Calu3 (cell line): ENCODE measurements at regions not wholly inside any gene's neighbourhood (a gene's known extent, or its start where the extent isn't known, plus 50 kb on each side); places are given as distances from the start of the nearest gene placed in this dataset.

Experiments
- BruUV-seq: library from RNA; stranded (reverse); fragments of 400-500 nt; replicated peaks from 2 replicates; lab custom pipeline; 2021; lab: Mats Ljungman, UMichigan
- CTCF ChIA-PET: fragments of 300-600 bp; sonication (Branson Sonifier 250); formaldehyde crosslinking; loops from one replicate; lab custom pipeline; 2022; ENCODE audit warnings: antibody characterized with exemption; lab: Charles Lee
- DNase-seq: peaks from one replicate; pipeline ENCODE4 v3.0.0; 2022
- H3K27ac Mint-ChIP-seq: one replicate; pipeline ENCODE4 v1.8.0; 2022; ENCODE audit warnings: mixed read lengths; ENCODE audit not compliant: unreplicated experiment
- H3K27me3 Mint-ChIP-seq: one replicate; pipeline ENCODE4 v1.8.0; 2022; ENCODE audit warnings: mixed read lengths; ENCODE audit not compliant: unreplicated experiment
- H3K36me3 Mint-ChIP-seq: one replicate; pipeline ENCODE4 v1.8.0; 2022; ENCODE audit warnings: mild to moderate bottlenecking, moderate library complexity, mixed read lengths; ENCODE audit not compliant: insufficient read depth, unreplicated experiment
- H3K4me1 Mint-ChIP-seq: one replicate; pipeline ENCODE4 v1.8.0; 2022; ENCODE audit warnings: mild to moderate bottlenecking, low read depth, mixed read lengths; ENCODE audit not compliant: unreplicated experiment
- H3K4me3 Mint-ChIP-seq: one replicate; pipeline ENCODE4 v1.8.0; 2022; ENCODE audit warnings: mild to moderate bottlenecking, low read depth, moderate library complexity, mixed read lengths; ENCODE audit not compliant: unreplicated experiment
- H3K9me3 Mint-ChIP-seq: one replicate; pipeline ENCODE4 v1.8.0; 2022; ENCODE audit warnings: low read depth, mixed read lengths; ENCODE audit not compliant: unreplicated experiment
- intact Hi-C: fragments of 100-400 bp; cut with micrococcal nuclease; formaldehyde crosslinking; loops from one replicate; pipeline ENCODE4 v1.10.0; 2022; ENCODE audit not compliant: unreplicated experiment
- TF ChIP-seq, protein P1 (sequence below): fragments of 200-600 bp; IDR thresholded peaks from one replicate; pipeline ENCODE4 v1.8.0; 2022; ENCODE audit warnings: antibody characterized with exemption; ENCODE audit not compliant: unreplicated experiment

DNA sequence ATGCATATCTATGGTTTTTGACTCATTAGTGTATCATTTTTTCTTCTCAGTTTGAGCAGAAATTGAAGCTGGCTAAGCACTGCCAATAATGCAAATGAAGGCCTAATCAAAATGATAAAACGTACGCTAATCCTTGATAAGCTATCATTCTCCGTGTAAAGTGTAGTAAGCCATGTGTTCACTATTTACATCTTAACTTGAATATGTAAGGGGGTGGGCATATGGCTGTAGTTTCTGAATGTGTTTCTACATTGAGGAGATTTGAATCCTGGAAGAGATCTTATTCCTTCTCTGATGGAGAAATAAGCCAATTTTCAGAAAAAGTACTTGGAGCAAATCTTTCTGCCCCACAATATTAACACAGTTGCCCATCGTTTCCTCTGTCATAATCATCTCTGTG, 351.8 kb upstream of the ANO3 start:
- no TSS peak for BruUV-seq
- Mint-ChIP-seq H3K27ac (no peak overlapping the region), H3K36me3 (no peaks in the 10 kb centered on the region), H3K4me3 (no peak overlapping the region), H3K9me3 (no peaks in the 10 kb centered on the region), H3K4me1 (peaks cover 30% of the 10 kb centered on the region), H3K27me3 (no peaks in the 10 kb centered on the region)
- intact Hi-C loops: no loop called here
- TF ChIP-seq, protein P1, sequence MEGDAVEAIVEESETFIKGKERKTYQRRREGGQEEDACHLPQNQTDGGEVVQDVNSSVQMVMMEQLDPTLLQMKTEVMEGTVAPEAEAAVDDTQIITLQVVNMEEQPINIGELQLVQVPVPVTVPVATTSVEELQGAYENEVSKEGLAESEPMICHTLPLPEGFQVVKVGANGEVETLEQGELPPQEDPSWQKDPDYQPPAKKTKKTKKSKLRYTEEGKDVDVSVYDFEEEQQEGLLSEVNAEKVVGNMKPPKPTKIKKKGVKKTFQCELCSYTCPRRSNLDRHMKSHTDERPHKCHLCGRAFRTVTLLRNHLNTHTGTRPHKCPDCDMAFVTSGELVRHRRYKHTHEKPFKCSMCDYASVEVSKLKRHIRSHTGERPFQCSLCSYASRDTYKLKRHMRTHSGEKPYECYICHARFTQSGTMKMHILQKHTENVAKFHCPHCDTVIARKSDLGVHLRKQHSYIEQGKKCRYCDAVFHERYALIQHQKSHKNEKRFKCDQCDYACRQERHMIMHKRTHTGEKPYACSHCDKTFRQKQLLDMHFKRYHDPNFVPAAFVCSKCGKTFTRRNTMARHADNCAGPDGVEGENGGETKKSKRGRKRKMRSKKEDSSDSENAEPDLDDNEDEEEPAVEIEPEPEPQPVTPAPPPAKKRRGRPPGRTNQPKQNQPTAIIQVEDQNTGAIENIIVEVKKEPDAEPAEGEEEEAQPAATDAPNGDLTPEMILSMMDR: no peak
- CTCF ChIA-PET: no interaction called here
- no peak for DNase-seq

DNA sequence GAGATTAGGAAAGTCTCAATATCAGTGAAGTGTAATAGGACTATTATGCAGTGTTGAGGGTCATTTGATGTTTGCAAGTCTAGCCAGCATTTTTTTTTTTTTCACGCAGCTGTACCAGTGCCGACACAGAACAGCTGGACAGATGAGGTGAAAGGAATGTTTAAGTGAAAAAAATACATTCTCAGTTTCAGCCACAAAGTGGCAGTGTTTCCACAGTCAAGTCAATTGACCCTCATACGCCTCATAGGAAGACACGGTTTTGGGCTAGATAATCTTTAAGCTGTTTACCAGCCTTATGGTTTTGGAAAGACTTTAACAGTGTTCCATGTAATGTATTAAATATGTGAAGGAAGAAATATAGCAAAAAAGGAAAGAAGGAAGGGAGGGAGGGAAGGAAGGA, 349.9 kb upstream of the ANO3 start:
- CTCF ChIA-PET: interaction anchor here (0.6 to 2.7 kb wide), 18 partner anchors 13 to 1487 kb away, joined by 3 to 45 read pairs (median 4); no protein-coding TSS in a partner anchor

DNA sequence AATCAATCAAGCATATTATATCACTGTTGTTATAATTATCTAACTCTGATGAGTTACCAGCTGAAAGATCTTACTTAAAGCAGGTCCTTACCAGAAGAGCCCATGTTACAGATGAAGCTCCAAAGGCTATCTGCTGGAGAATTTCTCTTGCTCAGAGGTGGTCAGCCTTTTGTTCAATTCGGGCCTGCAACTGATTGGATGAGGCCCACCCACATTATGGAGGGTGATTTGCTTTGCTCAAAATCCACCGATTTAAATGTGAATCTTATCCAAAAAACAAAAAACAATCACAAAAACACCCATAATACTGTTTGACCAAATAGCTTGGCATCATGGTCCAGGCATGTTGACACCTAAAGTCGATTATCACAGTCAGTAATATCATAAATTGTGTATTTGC, 348.6 kb upstream of the ANO3 start:
- intact Hi-C loops: no loop called here
- CTCF ChIA-PET: interaction anchor here (0.9 kb wide), 1 partner anchor 152 kb away, joined by 3 read pairs; no protein-coding TSS in a partner anchor
- Mint-ChIP-seq H3K27me3 (no peaks in the 10 kb centered on the region), H3K36me3 (no peaks in the 10 kb centered on the region), H3K27ac (no peak overlapping the region), H3K4me1 (peaks cover 28% of the 10 kb centered on the region), H3K4me3 (no peak overlapping the region), H3K9me3 (no peaks in the 10 kb centered on the region)
- TF ChIP-seq, protein P1: no peak
- BruUV-seq: no TSS peak
- no peak for DNase-seq

More for the DNA sequence above, 349.9 kb upstream of the ANO3 start:
- Mint-ChIP-seq H3K27ac (peak overlapping the region; percentile 16), H3K9me3 (no peaks in the 10 kb centered on the region), H3K4me3 (no peak overlapping the region), H3K36me3 (no peaks in the 10 kb centered on the region), H3K27me3 (no peaks in the 10 kb centered on the region), H3K4me1 (peaks cover 33% of the 10 kb centered on the region)
- intact Hi-C loops: loop anchor here (1.0 kb wide), 3 partner anchors 153 to 294 kb away; no protein-coding TSS in a partner anchor
- BruUV-seq: no TSS peak
- peak; percentile 43 for DNase-seq
- TF ChIP-seq, protein P1: peak; percentile 53

DNA sequence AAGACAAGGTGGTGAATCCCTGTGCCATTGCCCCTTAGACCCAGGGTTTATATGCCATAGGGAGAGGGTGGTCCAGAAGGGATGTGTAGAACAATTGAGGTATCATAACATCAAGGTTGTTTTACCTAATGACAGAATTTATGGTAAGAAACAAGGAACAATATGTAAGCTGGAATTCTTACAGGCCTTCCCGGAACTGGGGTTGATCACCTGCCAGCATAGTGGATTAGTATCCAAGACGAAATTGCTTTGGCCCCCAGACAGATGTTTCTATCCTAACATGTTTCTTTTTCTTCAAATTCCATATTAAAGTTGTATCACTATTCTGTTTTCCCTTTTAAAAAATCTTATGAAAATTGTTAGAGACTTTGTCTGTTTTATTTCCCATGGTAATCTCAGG, 343.8 kb upstream of the ANO3 start:
- no peaks in the 10 kb centered on the region for H3K27me3 Mint-ChIP-seq
- intact Hi-C loops: no loop called here
- H3K27ac Mint-ChIP-seq: no peak overlapping the region
- no peaks in the 10 kb centered on the region for H3K9me3 Mint-ChIP-seq
- TF ChIP-seq, protein P1: no peak
- peaks cover 32% of the 10 kb centered on the region for H3K4me1 Mint-ChIP-seq
- H3K4me3 Mint-ChIP-seq: no peak overlapping the region
- CTCF ChIA-PET: no interaction called here
- DNase-seq: no peak
- BruUV-seq: no TSS peak
- no peaks in the 10 kb centered on the region for H3K36me3 Mint-ChIP-seq
